Loucy (cell line): ENCODE measurements at regions not wholly inside any gene's neighbourhood (a gene's known extent, or its start where the extent isn't known, plus 50 kb on each side); places are given as distances from the start of the nearest gene placed in this dataset.

Experiments
- H2AFZ ChIP-seq: fragments of 200-600 bp; sonication (generic); 2 replicates; pipeline ENCODE4 v1.6.0; 2016; ENCODE audit warnings: antibody characterized with exemption, mild to moderate bottlenecking, low read length, moderate library complexity
- H3F3A ChIP-seq: fragments of 200-600 bp; 2 replicates; pipeline ENCODE4 v1.6.0; 2016; ENCODE audit warnings: antibody characterized with exemption, low read depth, mild to moderate bottlenecking
- H3K27me3 ChIP-seq: fragments of 200-600 bp; sonication (generic); 2 replicates; pipeline ENCODE4 v1.6.1; 2014; ENCODE audit warnings: low read length, mild to moderate bottlenecking; ENCODE audit not compliant: insufficient read depth, poor library complexity, severe bottlenecking
- H3K36me3 ChIP-seq: fragments of 200-600 bp; sonication (generic); 2 replicates; pipeline ENCODE4 v1.6.1; 2016; ENCODE audit warnings: low read length; ENCODE audit not compliant: insufficient read depth
- H3K4me1 ChIP-seq: fragments of 200-600 bp; sonication (generic); 2 replicates; pipeline ENCODE4 v1.5.1; 2014; ENCODE audit warnings: low read length, mild to moderate bottlenecking; ENCODE audit not compliant: insufficient read depth, poor library complexity, severe bottlenecking
- H3K4me2 ChIP-seq: fragments of 200-600 bp; sonication (generic); 2 replicates; pipeline ENCODE4 v1.6.0; 2014; ENCODE audit warnings: antibody characterized with exemption, low read length, low read depth, mild to moderate bottlenecking; ENCODE audit not compliant: poor library complexity, severe bottlenecking
- H3K4me3 ChIP-seq: fragments of 200-600 bp; sonication (generic); 2 replicates; pipeline ENCODE4 v1.5.1; 2014; ENCODE audit warnings: low read length, mild to moderate bottlenecking, mixed read lengths; ENCODE audit not compliant: poor library complexity, severe bottlenecking
- H3K79me2 ChIP-seq: fragments of 200-600 bp; sonication (generic); 2 replicates; pipeline ENCODE4 v1.6.1; 2014; ENCODE audit warnings: low read length; ENCODE audit not compliant: insufficient read depth
- H3K9ac ChIP-seq: fragments of 200-600 bp; sonication (generic); 2 replicates; pipeline ENCODE4 v1.6.0; 2014; ENCODE audit warnings: mild to moderate bottlenecking, low read depth, low read length, moderate library complexity; ENCODE audit not compliant: poor library complexity, severe bottlenecking
- H3K9me2 ChIP-seq: fragments of 200-600 bp; sonication (generic); replicated peaks from 2 replicates; pipeline ENCODE4 v1.6.1; 2016; ENCODE audit warnings: low read depth, low read length, mixed read lengths
- H3K9me3 ChIP-seq: fragments of 200-600 bp; sonication (generic); 2 replicates; pipeline ENCODE4 v1.6.1; 2014; ENCODE audit warnings: mild to moderate bottlenecking, antibody characterized with exemption, low read length, low read depth; ENCODE audit not compliant: insufficient read depth
- H4K20me1 ChIP-seq: fragments of 200-600 bp; sonication (generic); 2 replicates; pipeline ENCODE4 v1.6.0; 2014; ENCODE audit warnings: antibody characterized with exemption, low read length, mild to moderate bottlenecking; ENCODE audit not compliant: insufficient read depth, poor library complexity, severe bottlenecking
- CTCF ChIP-seq: fragments of 200-600 bp; sonication (generic); conservative IDR thresholded peaks from 2 replicates; pipeline ENCODE4 v1.5.1; 2014; ENCODE audit warnings: mild to moderate bottlenecking, antibody characterized with exemption, low read length
- EZH2phosphoT487 ChIP-seq: fragments of 200-600 bp; IDR thresholded peaks from 2 replicates; pipeline ENCODE4 v1.6.1; 2018; ENCODE audit warnings: antibody characterized with exemption, mild to moderate bottlenecking, moderate library complexity, borderline replicate concordance

GRCh38 chr12:94753036-94753679 lies 102.8 kb upstream of the TMCC3 start:
- no peaks in the 10 kb centered on the region for H3F3A ChIP-seq
- H3K36me3 ChIP-seq: no peaks in the 10 kb centered on the region
- H3K79me2 ChIP-seq: no peaks in the 10 kb centered on the region
- no peaks in the 10 kb centered on the region for H3K9me3 ChIP-seq
- H3K9ac ChIP-seq: no peak overlapping the region
- TF ChIP-seq EZH2phosphoT487 (no peak), CTCF (no peak)
- H3K27me3 ChIP-seq: no peaks in the 10 kb centered on the region
- no peak overlapping the region for H2AFZ ChIP-seq
- H3K4me1 ChIP-seq: no peaks in the 10 kb centered on the region
- no peak overlapping the region for H3K4me3 ChIP-seq
- H4K20me1 ChIP-seq: no peaks in the 10 kb centered on the region
- no peaks in the 10 kb centered on the region for H3K9me2 ChIP-seq
- H3K4me2 ChIP-seq: no peak overlapping the region

- H3K9me2 ChIP-seq: no peaks in the 10 kb centered on the region
- no peak overlapping the region for H2AFZ ChIP-seq
- H3K4me1 ChIP-seq: no peaks in the 10 kb centered on the region
- H3K9me3 ChIP-seq: no peaks in the 10 kb centered on the region
- no peaks in the 10 kb centered on the region for H3K79me2 ChIP-seq
- no peak overlapping the region for H3K9ac ChIP-seq
- H3K27me3 ChIP-seq: no peaks in the 10 kb centered on the region
- no peaks in the 10 kb centered on the region for H3F3A ChIP-seq
- no peak for TF ChIP-seq CTCF
- no peak for TF ChIP-seq EZH2phosphoT487
- H3K36me3 ChIP-seq: no peaks in the 10 kb centered on the region
- no peaks in the 10 kb centered on the region for H4K20me1 ChIP-seq
- no peak overlapping the region for H3K4me3 ChIP-seq
- no peak overlapping the region for H3K4me2 ChIP-seq
Observed at GRCh38 chr12:94750864-94751263, 100.5 kb upstream of the TMCC3 start.

- Histone ChIP-seq H3F3A (no peaks in the 10 kb centered on the region), H2AFZ (no peak overlapping the region), H3K27me3 (no peaks in the 10 kb centered on the region), H3K4me1 (no peaks in the 10 kb centered on the region), H3K36me3 (no peaks in the 10 kb centered on the region), H3K9me3 (no peaks in the 10 kb centered on the region), H3K9me2 (no peaks in the 10 kb centered on the region), H4K20me1 (no peaks in the 10 kb centered on the region), H3K9ac (no peak overlapping the region), H3K4me2 (no peak overlapping the region), H3K79me2 (no peaks in the 10 kb centered on the region), H3K4me3 (no peak overlapping the region)
- TF ChIP-seq EZH2phosphoT487: no peak
- TF ChIP-seq CTCF: no peak
Observed at GRCh38 chr12:94749890-94750289, 99.5 kb upstream of the TMCC3 start.
